HepG2 (cell line): ENCODE measurements at regions not wholly inside any gene's neighbourhood (a gene's known extent, or its start where the extent isn't known, plus 50 kb on each side); places are given as distances from the start of the nearest gene placed in this dataset.

Experiments
- HHEX ChIP-seq: IDR thresholded peaks from 2 replicates; pipeline ENCODE4 v1.6.1; 2016; ENCODE audit warnings: control low read depth
- MNT ChIP-seq: fragments of 450-650 bp; IDR thresholded peaks from 2 replicates; pipeline ENCODE4 v1.6.1; 2016
- NBN ChIP-seq: fragments of 450-650 bp; conservative IDR thresholded peaks from 2 replicates; pipeline ENCODE4 v1.6.1; 2017
- STAT5B ChIP-seq: sonication (generic); formaldehyde crosslinking; IDR thresholded peaks from 2 replicates; pipeline ENCODE4 v1.4.0; 2020; ENCODE audit warnings: missing genetic modification reagents
- ZNF253 ChIP-seq: sonication (generic); formaldehyde crosslinking; IDR thresholded peaks from 2 replicates; pipeline ENCODE4 v1.8.0; 2022; ENCODE audit warnings: mild to moderate bottlenecking, missing genetic modification reagents, borderline replicate concordance
- TF ChIP-seq, protein P1 (sequence below): sonication (generic); formaldehyde crosslinking; IDR thresholded peaks from 2 replicates; pipeline ENCODE4 v1.5.0; 2020; ENCODE audit warnings: mild to moderate bottlenecking, missing genetic modification reagents, moderate library complexity
- TF ChIP-seq, protein P2 (sequence below): sonication (generic); formaldehyde crosslinking; IDR thresholded peaks from 2 replicates; pipeline ENCODE4 v1.5.0; 2020; ENCODE audit warnings: mild to moderate bottlenecking, missing genetic modification reagents
- TF ChIP-seq, protein P3 (sequence below): conservative IDR thresholded peaks from 2 replicates; pipeline ENCODE4 v1.6.1; 2018; ENCODE audit warnings: missing genetic modification reagents

GRCh38 chr2:147648471-147648870, 196.4 kb upstream of the ACVR2A start:
- TF ChIP-seq, protein P1, sequence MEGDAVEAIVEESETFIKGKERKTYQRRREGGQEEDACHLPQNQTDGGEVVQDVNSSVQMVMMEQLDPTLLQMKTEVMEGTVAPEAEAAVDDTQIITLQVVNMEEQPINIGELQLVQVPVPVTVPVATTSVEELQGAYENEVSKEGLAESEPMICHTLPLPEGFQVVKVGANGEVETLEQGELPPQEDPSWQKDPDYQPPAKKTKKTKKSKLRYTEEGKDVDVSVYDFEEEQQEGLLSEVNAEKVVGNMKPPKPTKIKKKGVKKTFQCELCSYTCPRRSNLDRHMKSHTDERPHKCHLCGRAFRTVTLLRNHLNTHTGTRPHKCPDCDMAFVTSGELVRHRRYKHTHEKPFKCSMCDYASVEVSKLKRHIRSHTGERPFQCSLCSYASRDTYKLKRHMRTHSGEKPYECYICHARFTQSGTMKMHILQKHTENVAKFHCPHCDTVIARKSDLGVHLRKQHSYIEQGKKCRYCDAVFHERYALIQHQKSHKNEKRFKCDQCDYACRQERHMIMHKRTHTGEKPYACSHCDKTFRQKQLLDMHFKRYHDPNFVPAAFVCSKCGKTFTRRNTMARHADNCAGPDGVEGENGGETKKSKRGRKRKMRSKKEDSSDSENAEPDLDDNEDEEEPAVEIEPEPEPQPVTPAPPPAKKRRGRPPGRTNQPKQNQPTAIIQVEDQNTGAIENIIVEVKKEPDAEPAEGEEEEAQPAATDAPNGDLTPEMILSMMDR (CRISPR knock-in tag) = no peak
- TF ChIP-seq STAT5B = no peak
- no peak for TF ChIP-seq ZNF253 (CRISPR knock-in tag)
- TF ChIP-seq, protein P2, sequence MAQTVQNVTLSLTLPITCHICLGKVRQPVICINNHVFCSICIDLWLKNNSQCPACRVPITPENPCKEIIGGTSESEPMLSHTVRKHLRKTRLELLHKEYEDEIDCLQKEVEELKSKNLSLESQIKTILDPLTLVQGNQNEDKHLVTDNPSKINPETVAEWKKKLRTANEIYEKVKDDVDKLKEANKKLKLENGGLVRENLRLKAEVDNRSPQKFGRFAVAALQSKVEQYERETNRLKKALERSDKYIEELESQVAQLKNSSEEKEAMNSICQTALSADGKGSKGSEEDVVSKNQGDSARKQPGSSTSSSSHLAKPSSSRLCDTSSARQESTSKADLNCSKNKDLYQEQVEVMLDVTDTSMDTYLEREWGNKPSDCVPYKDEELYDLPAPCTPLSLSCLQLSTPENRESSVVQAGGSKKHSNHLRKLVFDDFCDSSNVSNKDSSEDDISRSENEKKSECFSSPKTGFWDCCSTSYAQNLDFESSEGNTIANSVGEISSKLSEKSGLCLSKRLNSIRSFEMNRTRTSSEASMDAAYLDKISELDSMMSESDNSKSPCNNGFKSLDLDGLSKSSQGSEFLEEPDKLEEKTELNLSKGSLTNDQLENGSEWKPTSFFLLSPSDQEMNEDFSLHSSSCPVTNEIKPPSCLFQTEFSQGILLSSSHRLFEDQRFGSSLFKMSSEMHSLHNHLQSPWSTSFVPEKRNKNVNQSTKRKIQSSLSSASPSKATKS (CRISPR knock-in tag) = no peak
- TF ChIP-seq HHEX (CRISPR knock-in tag) = no peak
- no peak for TF ChIP-seq MNT
- no peak for TF ChIP-seq NBN
- TF ChIP-seq, protein P3, sequence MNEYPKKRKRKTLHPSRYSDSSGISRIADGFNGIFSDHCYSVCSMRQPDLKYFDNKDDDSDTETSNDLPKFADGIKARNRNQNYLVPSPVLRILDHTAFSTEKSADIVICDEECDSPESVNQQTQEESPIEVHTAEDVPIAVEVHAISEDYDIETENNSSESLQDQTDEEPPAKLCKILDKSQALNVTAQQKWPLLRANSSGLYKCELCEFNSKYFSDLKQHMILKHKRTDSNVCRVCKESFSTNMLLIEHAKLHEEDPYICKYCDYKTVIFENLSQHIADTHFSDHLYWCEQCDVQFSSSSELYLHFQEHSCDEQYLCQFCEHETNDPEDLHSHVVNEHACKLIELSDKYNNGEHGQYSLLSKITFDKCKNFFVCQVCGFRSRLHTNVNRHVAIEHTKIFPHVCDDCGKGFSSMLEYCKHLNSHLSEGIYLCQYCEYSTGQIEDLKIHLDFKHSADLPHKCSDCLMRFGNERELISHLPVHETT (CRISPR knock-in tag) = no peak
